OCI-LY7 (cell line): ENCODE measurements at regions not wholly inside any gene's neighbourhood (a gene's known extent, or its start where the extent isn't known, plus 50 kb on each side); places are given as distances from the start of the nearest gene placed in this dataset.
"Not testable (repeated sequence)": the region's sequence is repeated elsewhere in the genome, so short reads cannot be mapped to it uniquely, and the experiment has no call there.

Experiments used
- BruUV-seq: library from RNA; stranded (reverse); fragments of 400-500 nt; replicated peaks from 2 replicates; lab custom pipeline; 2021; lab: Mats Ljungman, UMichigan
- CTCF ChIA-PET: fragments of 300-600 bp; sonication (Branson Sonifier 250); formaldehyde crosslinking; loops from one replicate; lab custom pipeline; 2022; ENCODE audit warnings: antibody characterized with exemption; ENCODE audit not compliant: unreplicated experiment; lab: Charles Lee
- POLR2A ChIA-PET: fragments of 300-600 bp; sonication (Branson Sonifier 250); formaldehyde crosslinking; loops from one replicate; lab custom pipeline; 2022; ENCODE audit warnings: antibody characterized with exemption; lab: Charles Lee
- DNase-seq: peaks from one replicate; pipeline ENCODE4 v3.0.0-alpha.2; 2015; ENCODE audit warnings: low spot score
- H2AFZ ChIP-seq: fragments of 200-600 bp; sonication (generic), shearing (Covaris generic); 2 replicates; pipeline ENCODE4 v1.6.1; 2014; ENCODE audit warnings: mild to moderate bottlenecking, antibody characterized with exemption, low read length, moderate library complexity
- H3K27ac ChIP-seq: fragments of 200-600 bp; sonication (generic); 2 replicates; pipeline ENCODE4 v1.5.1; 2014; ENCODE audit warnings: mixed run types, low read depth, mild to moderate bottlenecking, moderate library complexity, low read length, inconsistent platforms; ENCODE audit not compliant: poor library complexity, severe bottlenecking
- H3K36me3 ChIP-seq: fragments of 200-600 bp; sonication (generic); 2 replicates; pipeline ENCODE4 v1.6.1; 2014; ENCODE audit warnings: mild to moderate bottlenecking, antibody characterized with exemption, low read length, moderate library complexity, mixed read lengths; ENCODE audit not compliant: insufficient read depth
- H3K4me1 ChIP-seq: fragments of 200-600 bp; sonication (generic); 2 replicates; pipeline ENCODE4 v1.5.1; 2014; ENCODE audit warnings: mild to moderate bottlenecking, low read length; ENCODE audit not compliant: insufficient read depth, poor library complexity, severe bottlenecking
- H3K4me2 ChIP-seq: fragments of 200-600 bp; sonication (generic); 2 replicates; pipeline ENCODE4 v1.6.1; 2014; ENCODE audit warnings: mild to moderate bottlenecking, low read length
- H3K4me3 ChIP-seq: fragments of 200-600 bp; sonication (generic); 2 replicates; pipeline ENCODE4 v1.5.1; 2014; ENCODE audit warnings: mild to moderate bottlenecking, low read depth, low read length; ENCODE audit not compliant: poor library complexity, severe bottlenecking
- H3K79me2 ChIP-seq: fragments of 200-600 bp; sonication (generic); 2 replicates; pipeline ENCODE4 v1.6.1; 2016; ENCODE audit warnings: low read depth, mild to moderate bottlenecking, low read length, moderate library complexity, mixed read lengths; ENCODE audit not compliant: insufficient read depth
- H3K9me2 ChIP-seq: fragments of 200-600 bp; sonication (generic); 2 replicates; pipeline ENCODE4 v1.6.1; 2016; ENCODE audit warnings: mild to moderate bottlenecking, low read length, mixed read lengths; ENCODE audit not compliant: insufficient read depth
- H3K9me3 ChIP-seq: fragments of 200-600 bp; sonication (generic); 2 replicates; pipeline ENCODE4 v1.6.1; 2014; ENCODE audit warnings: mild to moderate bottlenecking, mixed run types, low read length, mixed read lengths
- H4K20me1 ChIP-seq: fragments of 200-600 bp; sonication (generic); 2 replicates; pipeline ENCODE4 v1.6.1; 2014; ENCODE audit warnings: mild to moderate bottlenecking, antibody characterized with exemption, low read length, moderate library complexity, mixed read lengths; ENCODE audit not compliant: insufficient read depth
- CTCF ChIP-seq: fragments of 200-600 bp; sonication (generic); conservative IDR thresholded peaks from 2 replicates; pipeline ENCODE4 v1.5.1; 2014; ENCODE audit warnings: mild to moderate bottlenecking, antibody characterized with exemption, low read length, moderate library complexity, mixed read lengths
- EZH2phosphoT487 ChIP-seq: fragments of 200-600 bp; sonication (generic); IDR thresholded peaks from 2 replicates; pipeline ENCODE4 v1.6.1; 2018; ENCODE audit warnings: low read depth, borderline replicate concordance, mild to moderate bottlenecking, mixed run types, antibody characterized with exemption, low read length, moderate library complexity, mixed read lengths
- intact Hi-C: fragments of 100-400 bp; cut with micrococcal nuclease; formaldehyde crosslinking; loops from one replicate; pipeline ENCODE4 v1.10.0; 2022; ENCODE audit not compliant: unreplicated experiment

GRCh38 chr4:159860945-159861344, 758.1 kb downstream of the RAPGEF2 start:
- no TSS peak for BruUV-seq

GRCh38 chr4:159864337-159864736, 761.5 kb downstream of the RAPGEF2 start:
- H3K36me3 ChIP-seq, result no peaks in the 10 kb centered on the region
- no TSS peak for BruUV-seq
- H4K20me1 ChIP-seq, result no peaks in the 10 kb centered on the region
- no peaks in the 10 kb centered on the region for H3K9me3 ChIP-seq
- no peak for TF ChIP-seq EZH2phosphoT487
- TF ChIP-seq CTCF, result no peak
- CTCF ChIA-PET, result no interaction called here
- DNase-seq, result no peak
- H3K9me2 ChIP-seq, result no peaks in the 10 kb centered on the region
- H3K4me1 ChIP-seq, result no peaks in the 10 kb centered on the region
- no peak overlapping the region for H3K27ac ChIP-seq
- intact Hi-C loops, result no loop called here
- H3K4me3 ChIP-seq, result no peak overlapping the region
- no peak overlapping the region for H3K4me2 ChIP-seq
- H3K79me2 ChIP-seq, result no peaks in the 10 kb centered on the region
- POLR2A ChIA-PET, result no interaction called here
- H2AFZ ChIP-seq, result no peak overlapping the region

More at GRCh38 chr4:159860945-159861344, 758.1 kb downstream of the RAPGEF2 start:
- DNase-seq, result no peak
- intact Hi-C loops, result no loop called here
- Histone ChIP-seq H2AFZ (no peak overlapping the region), H3K4me1 (no peaks in the 10 kb centered on the region), H3K79me2 (no peaks in the 10 kb centered on the region), H3K4me2 (no peak overlapping the region), H3K9me2 (no peaks in the 10 kb centered on the region), H3K27ac (no peak overlapping the region), H3K9me3 (no peaks in the 10 kb centered on the region), H4K20me1 (no peaks in the 10 kb centered on the region), H3K4me3 (no peak overlapping the region), H3K36me3 (no peaks in the 10 kb centered on the region)
- TF ChIP-seq CTCF (no peak), EZH2phosphoT487 (no peak)
- ChIA-PET POLR2A (no interaction called here), CTCF (no interaction called here)

GRCh38 chr4:159867673-159868072, 764.8 kb downstream of the RAPGEF2 start:
- Histone ChIP-seq H3K9me2 (no peaks in the 10 kb centered on the region), H2AFZ (no peak overlapping the region), H3K4me3 (no peak overlapping the region), H3K4me1 (no peaks in the 10 kb centered on the region), H3K36me3 (no peaks in the 10 kb centered on the region), H3K9me3 (no peaks in the 10 kb centered on the region), H3K4me2 (no peak overlapping the region), H3K79me2 (no peaks in the 10 kb centered on the region), H3K27ac (no peak overlapping the region), H4K20me1 (no peaks in the 10 kb centered on the region)
- no TSS peak for BruUV-seq
- no peak for TF ChIP-seq CTCF
- no peak for TF ChIP-seq EZH2phosphoT487
- CTCF ChIA-PET, result no interaction called here
- POLR2A ChIA-PET, result no interaction called here
- DNase-seq, result no peak
- intact Hi-C loops, result no loop called here

- POLR2A ChIA-PET, H3K4me1 ChIP-seq, H3K36me3 ChIP-seq, DNase-seq, BruUV-seq, H3K4me2 ChIP-seq, H3K79me2 ChIP-seq, H3K4me3 ChIP-seq, H3K9me2 ChIP-seq, H4K20me1 ChIP-seq, H3K9me3 ChIP-seq, H3K27ac ChIP-seq, intact Hi-C loops, H2AFZ ChIP-seq, CTCF ChIA-PET: not testable (repeated sequence)
These were observed 766.1 kb downstream of the RAPGEF2 start for GRCh38 chr4:159868936-159869335.
